ENCODE measurements at regions not wholly inside any gene's neighbourhood (a gene's known extent, or its start where the extent isn't known, plus 50 kb on each side); places are given as distances from the start of the nearest gene placed in this dataset.
A peak's percentile ranks its signal among the peaks of the same experiment; 100 is the strongest.

GRCh38 chr17:77905266-77905665 lies 53.2 kb upstream of the TNRC6C start:
- intact Hi-C loops (cut with DNase I) = no loop called here
- Histone ChIP-seq H3K27ac (no peak overlapping the region), H3K27me3 (no peaks in the 10 kb centered on the region), H3K36me3 (no peaks in the 10 kb centered on the region), H3K4me3 (no peak overlapping the region), H3K9me3 (no peaks in the 10 kb centered on the region), H3K4me1 (ENCODE audit: insufficient read depth) (no peaks in the 10 kb centered on the region)
- 40 to 57% (median 51%) methylated on average over 12 to 14 of the region's 14 CpGs for WGBS, 3 donors
- TF ChIP-seq, protein P1, sequence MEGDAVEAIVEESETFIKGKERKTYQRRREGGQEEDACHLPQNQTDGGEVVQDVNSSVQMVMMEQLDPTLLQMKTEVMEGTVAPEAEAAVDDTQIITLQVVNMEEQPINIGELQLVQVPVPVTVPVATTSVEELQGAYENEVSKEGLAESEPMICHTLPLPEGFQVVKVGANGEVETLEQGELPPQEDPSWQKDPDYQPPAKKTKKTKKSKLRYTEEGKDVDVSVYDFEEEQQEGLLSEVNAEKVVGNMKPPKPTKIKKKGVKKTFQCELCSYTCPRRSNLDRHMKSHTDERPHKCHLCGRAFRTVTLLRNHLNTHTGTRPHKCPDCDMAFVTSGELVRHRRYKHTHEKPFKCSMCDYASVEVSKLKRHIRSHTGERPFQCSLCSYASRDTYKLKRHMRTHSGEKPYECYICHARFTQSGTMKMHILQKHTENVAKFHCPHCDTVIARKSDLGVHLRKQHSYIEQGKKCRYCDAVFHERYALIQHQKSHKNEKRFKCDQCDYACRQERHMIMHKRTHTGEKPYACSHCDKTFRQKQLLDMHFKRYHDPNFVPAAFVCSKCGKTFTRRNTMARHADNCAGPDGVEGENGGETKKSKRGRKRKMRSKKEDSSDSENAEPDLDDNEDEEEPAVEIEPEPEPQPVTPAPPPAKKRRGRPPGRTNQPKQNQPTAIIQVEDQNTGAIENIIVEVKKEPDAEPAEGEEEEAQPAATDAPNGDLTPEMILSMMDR (IDR thresholded peaks at IDR 0.05) = no peak
- TF ChIP-seq EP300 (IDR thresholded peaks at IDR 0.05) = no peak
- no peak for TF ChIP-seq POLR2A (IDR thresholded peaks at IDR 0.05)
- no peak for DNase-seq

DNA sequence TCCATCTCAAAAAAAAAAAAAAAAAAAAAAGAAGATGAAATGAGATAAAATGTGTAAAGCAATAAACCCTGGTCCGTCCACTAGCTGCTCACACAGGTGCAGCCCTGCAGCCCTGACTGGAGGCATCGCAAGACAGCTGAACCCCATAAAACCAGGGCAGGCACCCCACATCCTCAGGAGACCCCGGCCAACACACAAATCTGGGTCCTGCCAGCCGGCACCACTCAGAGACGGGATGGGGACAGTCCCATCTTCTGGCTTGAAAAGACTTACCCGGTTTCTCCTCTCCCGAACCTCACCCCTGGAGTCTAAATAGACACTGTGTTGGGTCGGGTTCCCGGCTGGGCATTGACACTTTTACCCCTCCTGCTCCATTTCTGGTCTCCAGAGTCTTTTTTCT lies 52.7 kb upstream of the TNRC6C start:
- WGBS, 3 donors = 80 to 93% (median 81%) methylated on average over 9 of the region's 9 CpGs
- Histone ChIP-seq H3K9me3 (no peaks in the 10 kb centered on the region), H3K36me3 (no peaks in the 10 kb centered on the region), H3K4me3 (no peak overlapping the region), H3K27ac (no peak overlapping the region), H3K4me1 (ENCODE audit: insufficient read depth) (no peaks in the 10 kb centered on the region), H3K27me3 (no peaks in the 10 kb centered on the region)
- intact Hi-C loops (cut with DNase I) = no loop called here
- TF ChIP-seq, protein P1 (IDR thresholded peaks at IDR 0.05) = no peak
- TF ChIP-seq POLR2A (IDR thresholded peaks at IDR 0.05) (no peak), EP300 (IDR thresholded peaks at IDR 0.05) (no peak)
- DNase-seq = peak in 1 of 5 donors; percentile 13

GRCh38 chr17:77906377-77906871 lies 52.1 kb upstream of the TNRC6C start:
- no peaks in the 10 kb centered on the region for H3K27me3 ChIP-seq
- H3K27ac ChIP-seq = no peak overlapping the region
- peak in 1 of 5 donors; percentile 17 for DNase-seq
- no peaks in the 10 kb centered on the region for H3K4me1 ChIP-seq (ENCODE audit: insufficient read depth)
- TF ChIP-seq, protein P1 (IDR thresholded peaks at IDR 0.05) = no peak
- TF ChIP-seq POLR2A (IDR thresholded peaks at IDR 0.05) (no peak), EP300 (IDR thresholded peaks at IDR 0.05) (no peak)
- 75 to 89% (median 82%) methylated on average over 10 of the region's 10 CpGs for WGBS, 3 donors
- intact Hi-C loops (cut with DNase I) = no loop called here
- no peak overlapping the region for H3K4me3 ChIP-seq
- no peaks in the 10 kb centered on the region for H3K9me3 ChIP-seq
- H3K36me3 ChIP-seq = no peaks in the 10 kb centered on the region

- WGBS, 3 donors = 84 to 88% (median 85%) methylated on average over 23 of the region's 23 CpGs
- intact Hi-C loops (cut with DNase I) = no loop called here
- Histone ChIP-seq H3K27me3 (no peaks in the 10 kb centered on the region), H3K4me1 (ENCODE audit: insufficient read depth) (no peaks in the 10 kb centered on the region), H3K4me3 (no peak overlapping the region), H3K36me3 (no peaks in the 10 kb centered on the region), H3K9me3 (no peaks in the 10 kb centered on the region), H3K27ac (no peak overlapping the region)
- peak in 1 of 5 donors; percentile 15 for DNase-seq
- no peak for TF ChIP-seq POLR2A (IDR thresholded peaks at IDR 0.05)
- TF ChIP-seq EP300 (IDR thresholded peaks at IDR 0.05) = no peak
- TF ChIP-seq, protein P1 (IDR thresholded peaks at IDR 0.05) = no peak
These were observed 50.7 kb upstream of the TNRC6C start for GRCh38 chr17:77907497-77908461.
